H9 (cell line): ENCODE measurements at regions not wholly inside any gene's neighbourhood (a gene's known extent, or its start where the extent isn't known, plus 50 kb on each side); places are given as distances from the start of the nearest gene placed in this dataset.
A peak's percentile ranks its signal among the peaks of the same experiment; 100 is the strongest.

Experiments
- DNase-seq: peaks from one replicate; pipeline ENCODE4 v3.0.0-alpha.2; 2017
- H2AFZ ChIP-seq: one replicate; pipeline ENCODE4 v1.6.1; 2013; ENCODE audit warnings: mild to moderate bottlenecking, low read length, control low read depth, moderate library complexity
- H2AK5ac ChIP-seq: 2 replicates; pipeline ENCODE4 v1.6.1; 2013; ENCODE audit warnings: low read length, control low read depth, mixed read lengths; ENCODE audit not compliant: insufficient read length
- H2BK120ac ChIP-seq: one replicate; pipeline ENCODE4 v1.6.1; 2013; ENCODE audit warnings: low read depth, mild to moderate bottlenecking, low read length, control low read depth, inconsistent platforms; ENCODE audit not compliant: poor library complexity, severe bottlenecking
- H2BK12ac ChIP-seq: 2 replicates; pipeline ENCODE4 v1.6.1; 2013; ENCODE audit warnings: low read length, control low read depth, mixed read lengths, low read depth; ENCODE audit not compliant: insufficient read length
- H2BK15ac ChIP-seq: 2 replicates; pipeline ENCODE4 v1.6.1; 2013; ENCODE audit warnings: low read depth, low read length, control low read depth
- H2BK20ac ChIP-seq: one replicate; pipeline ENCODE4 v1.6.1; 2013; ENCODE audit warnings: low read depth, mild to moderate bottlenecking, low read length, control low read depth, inconsistent platforms; ENCODE audit not compliant: poor library complexity, severe bottlenecking
- H2BK5ac ChIP-seq: 2 replicates; pipeline ENCODE4 v1.6.1; 2013; ENCODE audit warnings: low read length, control low read depth, mixed read lengths; ENCODE audit not compliant: insufficient read length
- H3K14ac ChIP-seq: 2 replicates; pipeline ENCODE4 v1.6.1; 2013; ENCODE audit warnings: low read length, control low read depth; ENCODE audit not compliant: insufficient read depth
- H3K18ac ChIP-seq: 2 replicates; pipeline ENCODE4 v1.6.1; 2013; ENCODE audit warnings: low read depth, mild to moderate bottlenecking, mixed read lengths, low read length, control low read depth; ENCODE audit not compliant: insufficient read length
- H3K23ac ChIP-seq: 2 replicates; pipeline ENCODE4 v1.6.1; 2013; ENCODE audit warnings: low read length, control low read depth, mixed read lengths, low read depth; ENCODE audit not compliant: insufficient read length
- H3K23me2 ChIP-seq: 2 replicates; pipeline ENCODE4 v1.6.1; 2013; ENCODE audit warnings: low read depth, mild to moderate bottlenecking, mixed read lengths, low read length, control low read depth; ENCODE audit not compliant: insufficient read length, poor library complexity, severe bottlenecking
- H3K27ac ChIP-seq: 2 replicates; pipeline ENCODE4 v1.5.1; 2013; ENCODE audit warnings: low read length, control low read depth, mixed read lengths, low read depth; ENCODE audit not compliant: insufficient read length
- H3K27me3 ChIP-seq: 2 replicates; pipeline ENCODE4 v1.6.1; 2013; ENCODE audit warnings: low read length, control low read depth, inconsistent platforms; ENCODE audit not compliant: insufficient read depth
- H3K4ac ChIP-seq: 2 replicates; pipeline ENCODE4 v1.6.1; 2013; ENCODE audit warnings: low read depth, mild to moderate bottlenecking, control low read depth, inconsistent platforms, low read length, moderate library complexity
- H3K4me1 ChIP-seq: 2 replicates; pipeline ENCODE4 v1.6.1; 2013; ENCODE audit warnings: low read length, control low read depth, inconsistent platforms; ENCODE audit not compliant: insufficient read depth
- H3K4me2 ChIP-seq: 2 replicates; pipeline ENCODE4 v1.6.1; 2013; ENCODE audit warnings: low read length, control low read depth, mixed read lengths; ENCODE audit not compliant: insufficient read length, insufficient read depth
- H3K56ac ChIP-seq: 2 replicates; pipeline ENCODE4 v1.6.1; 2013; ENCODE audit warnings: low read depth, mild to moderate bottlenecking, mixed read lengths, low read length, control low read depth; ENCODE audit not compliant: insufficient read length
- H3K79me1 ChIP-seq: 2 replicates; pipeline ENCODE4 v1.6.1; 2013; ENCODE audit warnings: low read depth, mild to moderate bottlenecking, moderate library complexity, low read length, control low read depth, inconsistent platforms; ENCODE audit not compliant: insufficient read depth, poor library complexity, severe bottlenecking
- H3K79me2 ChIP-seq: 2 replicates; pipeline ENCODE4 v1.6.1; 2013; ENCODE audit warnings: low read length, control low read depth, inconsistent platforms; ENCODE audit not compliant: insufficient read depth
- H3K9ac ChIP-seq: 2 replicates; pipeline ENCODE4 v1.6.1; 2013; ENCODE audit warnings: low read length, control low read depth, mixed read lengths; ENCODE audit not compliant: insufficient read length; ENCODE audit errors: extremely low read depth
- H3K9me3 ChIP-seq: one replicate; pipeline ENCODE4 v1.6.1; 2013; ENCODE audit warnings: low read depth, low read length, inconsistent platforms; ENCODE audit not compliant: control insufficient read depth
- H3T11ph ChIP-seq: one replicate; pipeline ENCODE4 v1.6.1; 2013; ENCODE audit warnings: mild to moderate bottlenecking, low read length, control low read depth, inconsistent platforms
- H4K20me1 ChIP-seq: one replicate; pipeline ENCODE4 v1.6.1; 2013; ENCODE audit not compliant: control insufficient read depth, insufficient read length, insufficient read depth
- H4K5ac ChIP-seq: 2 replicates; pipeline ENCODE4 v1.6.1; 2013; ENCODE audit warnings: low read depth, mild to moderate bottlenecking, mixed read lengths, low read length, control low read depth; ENCODE audit not compliant: insufficient read length
- H4K8ac ChIP-seq: replicated peaks from 2 replicates; pipeline ENCODE4 v1.6.1; 2013; ENCODE audit warnings: low read length, control low read depth, mixed read lengths, low read depth; ENCODE audit not compliant: insufficient read length
- H4K91ac ChIP-seq: 2 replicates; pipeline ENCODE4 v1.6.1; 2013; ENCODE audit warnings: low read depth, mild to moderate bottlenecking, moderate library complexity, mixed read lengths, low read length, control low read depth; ENCODE audit not compliant: insufficient read length
- H3K27ac Mint-ChIP-seq, 3 experiments: 2 replicates in 2 of 3; 3 replicates in 1 of 3; pipeline ENCODE4 v1.8.0; 2020 to 2021; ENCODE audit warnings: mixed read lengths in 3 of 3, mild to moderate bottlenecking in 1 of 3, moderate library complexity in 1 of 3
- H3K27me3 Mint-ChIP-seq: 2 replicates; pipeline ENCODE4 v1.8.0; 2021; ENCODE audit warnings: low read depth, mild to moderate bottlenecking, moderate library complexity, mixed read lengths
- H3K36me3 Mint-ChIP-seq, 3 experiments: 2 replicates in 2 of 3; 3 replicates in 1 of 3; pipeline ENCODE4 v1.8.0; 2020 to 2021; ENCODE audit warnings: low read depth in 3 of 3, mixed read lengths in 3 of 3; ENCODE audit not compliant: insufficient read depth in 1 of 3
- H3K4me1 Mint-ChIP-seq, 2 experiments: 2 replicates each; pipeline ENCODE4 v1.8.0; 2020; ENCODE audit warnings: mixed read lengths in 2 of 2
- H3K4me3 Mint-ChIP-seq, 2 experiments: 2 replicates in 1 of 2; 3 replicates in 1 of 2; pipeline ENCODE4 v1.8.0; 2020 to 2021; ENCODE audit warnings: mild to moderate bottlenecking in 2 of 2, mixed read lengths in 2 of 2, moderate library complexity in 1 of 2
- H3K9me3 Mint-ChIP-seq, 2 experiments: 2 replicates in 1 of 2; 3 replicates in 1 of 2; pipeline ENCODE4 v1.8.0; 2020; ENCODE audit warnings: mild to moderate bottlenecking in 2 of 2, mixed read lengths in 2 of 2, moderate library complexity in 1 of 2
- WGBS: extraction: QIAGEN DNeasy Blood & Tissue Kit; methylation state at CpG from one replicate; pipeline ENCODE4 v1.1.7; 2013; ENCODE audit warnings: missing lambda C conversion rate, low lambda C conversion rate, mixed read lengths; ENCODE audit not compliant: insufficient read length; ENCODE audit errors: extremely low coverage; 5-methylcytosine and 5-hydroxymethylcytosine counted together
- TF ChIP-seq, protein P1 (sequence below): fragments of 200-600 bp; sonication (generic); conservative IDR thresholded peaks from 3 replicates; pipeline ENCODE4 v1.8.0; 2021; ENCODE audit warnings: antibody characterized with exemption, mild to moderate bottlenecking

DNA sequence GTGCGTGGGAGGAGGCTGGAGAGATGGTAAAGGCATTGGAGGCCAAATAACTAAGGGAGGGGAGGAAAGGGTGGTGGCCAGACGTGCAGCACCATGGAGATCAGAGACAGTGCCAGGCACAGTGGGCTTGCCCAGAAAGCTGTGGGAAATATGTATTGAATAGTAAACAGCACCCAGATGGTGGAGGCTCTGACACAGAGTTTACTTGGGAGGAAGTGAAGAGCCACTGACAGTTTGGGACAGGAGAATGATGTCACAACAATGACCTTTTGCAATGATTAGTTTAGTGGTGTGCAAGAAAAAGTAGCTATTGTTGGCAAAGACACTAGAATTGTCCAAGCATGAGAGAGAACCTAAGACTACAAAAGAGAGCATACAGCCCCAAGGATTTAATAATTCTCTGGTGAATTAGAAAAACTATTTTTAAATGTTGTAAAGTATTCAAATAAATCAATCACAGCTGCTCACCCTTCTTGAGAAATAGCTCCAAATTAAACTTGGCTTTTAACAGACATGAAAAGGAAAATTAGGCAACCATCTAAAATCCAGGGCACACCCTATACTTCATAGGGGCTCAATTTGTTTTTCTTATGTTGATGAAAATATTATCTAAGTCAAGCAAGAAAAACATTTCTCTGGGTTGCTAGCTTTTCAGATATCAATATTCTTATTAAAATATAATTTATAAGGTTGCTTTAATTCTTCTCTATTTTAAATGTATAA, 458.7 kb upstream of the HNRNPA3 start:
- no peak overlapping the region for H4K5ac ChIP-seq
- no peak overlapping the region for H3K27ac ChIP-seq
- H4K8ac ChIP-seq: no peak overlapping the region
- H2BK20ac ChIP-seq: no peak overlapping the region
- no peak overlapping the region for H4K91ac ChIP-seq
- H3K4me1 Mint-ChIP-seq: peaks cover 40 to 47% of the 10 kb centered on the region in 2 experiments
- H3K4ac ChIP-seq: no peak overlapping the region
- TF ChIP-seq, protein P1, sequence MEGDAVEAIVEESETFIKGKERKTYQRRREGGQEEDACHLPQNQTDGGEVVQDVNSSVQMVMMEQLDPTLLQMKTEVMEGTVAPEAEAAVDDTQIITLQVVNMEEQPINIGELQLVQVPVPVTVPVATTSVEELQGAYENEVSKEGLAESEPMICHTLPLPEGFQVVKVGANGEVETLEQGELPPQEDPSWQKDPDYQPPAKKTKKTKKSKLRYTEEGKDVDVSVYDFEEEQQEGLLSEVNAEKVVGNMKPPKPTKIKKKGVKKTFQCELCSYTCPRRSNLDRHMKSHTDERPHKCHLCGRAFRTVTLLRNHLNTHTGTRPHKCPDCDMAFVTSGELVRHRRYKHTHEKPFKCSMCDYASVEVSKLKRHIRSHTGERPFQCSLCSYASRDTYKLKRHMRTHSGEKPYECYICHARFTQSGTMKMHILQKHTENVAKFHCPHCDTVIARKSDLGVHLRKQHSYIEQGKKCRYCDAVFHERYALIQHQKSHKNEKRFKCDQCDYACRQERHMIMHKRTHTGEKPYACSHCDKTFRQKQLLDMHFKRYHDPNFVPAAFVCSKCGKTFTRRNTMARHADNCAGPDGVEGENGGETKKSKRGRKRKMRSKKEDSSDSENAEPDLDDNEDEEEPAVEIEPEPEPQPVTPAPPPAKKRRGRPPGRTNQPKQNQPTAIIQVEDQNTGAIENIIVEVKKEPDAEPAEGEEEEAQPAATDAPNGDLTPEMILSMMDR: no peak
- H2AK5ac ChIP-seq: no peak overlapping the region
- no peaks in the 10 kb centered on the region for H3K9me3 Mint-ChIP-seq
- H3K4me2 ChIP-seq: no peak overlapping the region
- H3K18ac ChIP-seq: no peak overlapping the region
- H3T11ph ChIP-seq: no peak overlapping the region
- H2AFZ ChIP-seq: no peak overlapping the region
- DNase-seq: no peak
- H3K27me3 ChIP-seq: no peaks in the 10 kb centered on the region; the same call in 1 of the 2 replicates
- peak overlapping the region in 2 of 3 experiments; percentile 10 to 55; a peak in 2 of 7 replicates for H3K27ac Mint-ChIP-seq
- no peak overlapping the region for H3K14ac ChIP-seq
- no peak overlapping the region for H2BK12ac ChIP-seq
- H3K27me3 Mint-ChIP-seq: no peaks in the 10 kb centered on the region
- no peak overlapping the region for H3K23ac ChIP-seq
- H3K36me3 Mint-ChIP-seq: peaks cover 0 to 3% (median 0%) of the 10 kb centered on the region in 3 experiments; a peak in 2 of 7 replicates
- no peak overlapping the region for H3K9ac ChIP-seq
- no peak overlapping the region for H2BK5ac ChIP-seq
- WGBS: no CpG with 5 or more reads among the region's 2 CpGs
- H3K4me1 ChIP-seq: no peaks in the 10 kb centered on the region
- H2BK15ac ChIP-seq: no peak overlapping the region
- no peak overlapping the region for H3K4me3 Mint-ChIP-seq
- no peak overlapping the region for H3K56ac ChIP-seq
- no peaks in the 10 kb centered on the region for H3K79me1 ChIP-seq
- H2BK120ac ChIP-seq: no peak overlapping the region
- no peaks in the 10 kb centered on the region for H4K20me1 ChIP-seq
- H3K23me2 ChIP-seq: no peaks in the 10 kb centered on the region
- H3K79me2 ChIP-seq: no peaks in the 10 kb centered on the region
- no peaks in the 10 kb centered on the region for H3K9me3 ChIP-seq
